Effector memory CD4-positive, alpha-beta T cell (primary cell): ENCODE measurements at regions not wholly inside any gene's neighbourhood (a gene's known extent, or its start where the extent isn't known, plus 50 kb on each side); places are given as distances from the start of the nearest gene placed in this dataset.
A peak's percentile ranks its signal among the peaks of the same experiment; 100 is the strongest.
"Not testable (repeated sequence)": the region's sequence is repeated elsewhere in the genome, so short reads cannot be mapped to it uniquely, and the experiment has no call there.

ENCODE experiments used
- DNase-seq, 3 donors: peaks; one replicate each; pipeline ENCODE4 v3.0.0-alpha.2; 2020
- H3K27ac ChIP-seq: 2 replicates; pipeline ENCODE4 v1.7.0; 2013; ENCODE audit warnings: mild to moderate bottlenecking, low read length, moderate library complexity; ENCODE audit not compliant: insufficient read depth, poor library complexity, severe bottlenecking
- H3K27me3 ChIP-seq: replicated peaks from 2 replicates; pipeline ENCODE4 v1.7.0; 2013; ENCODE audit warnings: mild to moderate bottlenecking, low read length; ENCODE audit not compliant: insufficient read depth, control insufficient read depth, poor library complexity, severe bottlenecking
- H3K36me3 ChIP-seq: 2 replicates; pipeline ENCODE4 v1.7.0; 2013; ENCODE audit warnings: mild to moderate bottlenecking, low read length, moderate library complexity; ENCODE audit not compliant: control insufficient read depth, insufficient read depth
- H3K4me1 ChIP-seq: 2 replicates; pipeline ENCODE4 v1.7.0; 2013; ENCODE audit warnings: low read length, mild to moderate bottlenecking; ENCODE audit not compliant: control insufficient read depth, insufficient read depth, poor library complexity, severe bottlenecking
- H3K4me3 ChIP-seq: 2 replicates; pipeline ENCODE4 v1.7.0; 2013; ENCODE audit warnings: low read length, low read depth, mild to moderate bottlenecking; ENCODE audit not compliant: insufficient read depth, poor library complexity, severe bottlenecking
- H3K9me3 ChIP-seq: 2 replicates; pipeline ENCODE4 v1.7.0; 2013; ENCODE audit warnings: mild to moderate bottlenecking, low read length, moderate library complexity; ENCODE audit not compliant: control insufficient read depth

- no peaks in the 10 kb centered on the region for H3K9me3 ChIP-seq
- DNase-seq, result no peak
These were observed 118.0 kb upstream of the IGLL5 start for GRCh38 chr22:22769434-22770279.

GRCh38 chr22:22770280-22770871, 117.2 kb upstream of the IGLL5 start:
- Histone ChIP-seq H3K36me3 (no peaks in the 10 kb centered on the region), H3K4me3 (no peak overlapping the region), H3K27ac (no peak overlapping the region), H3K27me3 (no peaks in the 10 kb centered on the region), H3K4me1 (no peaks in the 10 kb centered on the region), H3K9me3 (no peaks in the 10 kb centered on the region)
- DNase-seq, result peak; percentile 15 to 28 (median 18)

More at GRCh38 chr22:22769434-22770279, 118.0 kb upstream of the IGLL5 start:
- Histone ChIP-seq H3K27ac (no peak overlapping the region), H3K4me1 (no peaks in the 10 kb centered on the region), H3K36me3 (no peaks in the 10 kb centered on the region), H3K4me3 (no peak overlapping the region), H3K27me3 (no peaks in the 10 kb centered on the region)

- Histone ChIP-seq H3K27me3 (no peaks in the 10 kb centered on the region), H3K4me3 (no peak overlapping the region), H3K36me3 (no peaks in the 10 kb centered on the region), H3K9me3 (no peaks in the 10 kb centered on the region), H3K27ac (no peak overlapping the region), H3K4me1 (no peaks in the 10 kb centered on the region)
- no peak for DNase-seq
These were observed 116.7 kb upstream of the IGLL5 start for GRCh38 chr22:22770881-22771280.

GRCh38 chr22:22771696-22772377, 115.8 kb upstream of the IGLL5 start:
- no peaks in the 10 kb centered on the region for H3K27me3 ChIP-seq
- no peak for DNase-seq
- H3K9me3 ChIP-seq, result no peaks in the 10 kb centered on the region
- H3K4me1 ChIP-seq, result no peaks in the 10 kb centered on the region
- H3K4me3 ChIP-seq, result no peak overlapping the region
- H3K36me3 ChIP-seq, result no peaks in the 10 kb centered on the region
- no peak overlapping the region for H3K27ac ChIP-seq

GRCh38 chr22:22772396-22772795, 115.2 kb upstream of the IGLL5 start:
- Histone ChIP-seq H3K27me3 (no peaks in the 10 kb centered on the region), H3K9me3 (no peaks in the 10 kb centered on the region), H3K4me3 (no peak overlapping the region), H3K36me3 (no peaks in the 10 kb centered on the region), H3K4me1 (no peaks in the 10 kb centered on the region), H3K27ac (no peak overlapping the region)
- DNase-seq, result no peak

GRCh38 chr22:22772883-22773282, 114.7 kb upstream of the IGLL5 start:
- Histone ChIP-seq H3K27ac (no peak overlapping the region), H3K36me3 (no peaks in the 10 kb centered on the region), H3K27me3 (no peaks in the 10 kb centered on the region), H3K4me3 (no peak overlapping the region), H3K9me3 (no peaks in the 10 kb centered on the region), H3K4me1 (no peaks in the 10 kb centered on the region)
- no peak for DNase-seq

GRCh38 chr22:22773427-22773826, 114.2 kb upstream of the IGLL5 start:
- no peak overlapping the region for H3K4me3 ChIP-seq
- H3K36me3 ChIP-seq, result no peaks in the 10 kb centered on the region
- no peak overlapping the region for H3K27ac ChIP-seq
- H3K4me1 ChIP-seq, result no peaks in the 10 kb centered on the region
- H3K9me3 ChIP-seq, result no peaks in the 10 kb centered on the region
- DNase-seq, result no peak
- no peaks in the 10 kb centered on the region for H3K27me3 ChIP-seq

- Histone ChIP-seq H3K4me1 (no peaks in the 10 kb centered on the region), H3K27ac (no peak overlapping the region), H3K9me3 (no peaks in the 10 kb centered on the region), H3K36me3 (no peaks in the 10 kb centered on the region), H3K27me3 (no peaks in the 10 kb centered on the region), H3K4me3 (no peak overlapping the region)
- DNase-seq, result no peak
These were observed 113.5 kb upstream of the IGLL5 start for GRCh38 chr22:22773979-22774604.

GRCh38 chr22:22774762-22775161, 112.9 kb upstream of the IGLL5 start:
- not testable (repeated sequence) for DNase-seq, H3K4me3 ChIP-seq

More at GRCh38 chr22:22774762-22775161, 112.9 kb upstream of the IGLL5 start:
- not testable (repeated sequence) for H3K36me3 ChIP-seq, H3K27ac ChIP-seq, H3K9me3 ChIP-seq, H3K27me3 ChIP-seq, H3K4me1 ChIP-seq
